ENCODE measurements at regions not wholly inside any gene's neighbourhood (a gene's known extent, or its start where the extent isn't known, plus 50 kb on each side); places are given as distances from the start of the nearest gene placed in this dataset.

DNA sequence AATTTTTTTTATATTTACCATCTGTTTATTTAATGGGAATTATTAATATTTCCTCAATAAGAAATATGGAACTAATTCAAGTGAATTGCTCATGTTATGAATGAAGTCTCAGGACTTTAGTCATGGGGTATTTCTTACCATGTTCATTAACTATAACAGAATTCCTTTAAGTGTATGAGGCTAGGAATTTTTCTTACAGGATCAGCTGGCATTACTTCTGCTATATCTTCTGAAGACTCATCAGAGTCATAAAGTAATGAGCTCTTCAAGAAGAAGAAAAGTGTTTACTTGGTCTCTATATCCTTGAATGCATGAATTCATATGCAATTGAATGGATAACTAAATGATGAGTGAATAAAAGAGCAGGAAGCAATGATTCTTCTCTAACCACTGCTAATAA, 486.8 kb upstream of the THBS1 start:
- no peak for DNase-seq

DNA sequence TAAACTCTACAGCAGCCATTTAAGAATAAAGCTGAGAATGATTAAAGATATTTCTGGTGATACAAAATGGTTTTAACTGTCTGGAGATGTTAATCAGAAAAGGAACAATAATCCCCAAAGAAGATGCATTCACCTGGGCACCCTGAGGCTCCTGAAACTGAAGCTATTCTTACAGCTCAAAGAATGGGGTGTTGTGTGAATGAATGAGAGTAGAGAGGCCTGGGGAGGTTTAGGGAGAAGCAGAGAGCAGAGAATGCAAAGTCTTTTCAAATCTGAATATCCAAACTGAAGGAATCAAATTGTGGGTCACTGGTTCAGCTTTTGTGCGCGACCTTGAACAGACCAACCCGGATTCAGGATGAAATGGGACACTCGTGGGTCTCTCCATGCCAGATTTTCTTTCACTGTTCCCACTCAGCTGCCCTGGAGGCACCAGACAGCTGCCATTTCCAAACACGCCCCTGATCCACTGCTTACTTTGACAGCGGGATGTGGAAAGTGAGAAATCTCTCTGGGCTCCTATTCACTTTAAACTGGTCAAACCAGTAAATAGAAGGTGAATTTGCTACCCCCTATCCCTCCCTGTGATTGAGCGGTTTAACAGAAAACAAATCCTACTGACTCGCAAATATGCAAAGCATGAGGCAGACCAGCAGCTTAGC, 485.5 kb upstream of the THBS1 start:
- no peak for DNase-seq

DNA sequence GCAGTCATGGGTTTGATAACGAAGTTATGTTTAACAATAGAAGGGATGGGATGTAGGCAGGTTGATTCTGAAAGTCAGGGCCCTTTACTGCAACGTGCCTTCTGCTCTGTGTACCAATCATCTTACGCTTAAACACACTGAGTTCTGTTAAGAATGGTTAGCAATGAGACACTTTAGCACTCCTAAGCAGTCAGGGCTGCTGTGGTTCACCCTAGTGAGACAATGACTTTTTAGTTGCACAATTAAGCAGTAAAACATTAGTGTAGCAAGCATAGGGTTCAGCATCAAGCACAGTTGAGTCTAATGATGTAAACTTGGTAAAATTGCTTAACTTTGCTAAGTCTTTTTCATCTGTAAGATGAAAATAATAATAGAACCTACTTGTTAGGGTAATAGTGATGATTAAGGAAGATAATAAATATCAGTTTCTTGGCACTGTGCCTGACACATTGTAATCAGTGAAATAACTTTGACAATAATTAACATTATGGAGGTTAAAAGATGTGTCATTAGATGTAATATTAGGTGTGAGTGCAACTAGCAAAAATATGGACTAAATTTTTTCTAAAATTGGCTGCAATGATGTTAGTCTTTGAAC, 484.2 kb upstream of the THBS1 start:
- no peak for DNase-seq

DNA sequence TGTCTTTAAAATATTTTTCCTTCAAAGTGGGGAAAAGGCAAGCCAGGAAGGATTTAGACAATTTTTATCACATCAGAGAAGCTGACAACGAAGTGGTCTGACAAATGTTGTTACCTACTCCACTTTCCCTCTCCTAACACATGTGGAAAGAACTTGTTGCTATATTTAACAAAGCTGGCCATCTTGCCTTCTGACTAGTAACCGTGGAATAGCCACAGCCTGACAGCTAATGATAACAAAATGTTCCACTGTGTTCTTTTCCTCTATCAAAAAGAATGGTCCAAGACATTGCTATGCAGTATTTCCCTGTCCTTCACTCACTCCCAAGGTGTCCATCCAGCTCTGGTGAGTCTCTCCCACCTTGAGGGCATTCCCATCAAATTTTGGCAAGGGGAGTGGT, 481.4 kb upstream of the THBS1 start:
- DNase-seq: no peak

DNA sequence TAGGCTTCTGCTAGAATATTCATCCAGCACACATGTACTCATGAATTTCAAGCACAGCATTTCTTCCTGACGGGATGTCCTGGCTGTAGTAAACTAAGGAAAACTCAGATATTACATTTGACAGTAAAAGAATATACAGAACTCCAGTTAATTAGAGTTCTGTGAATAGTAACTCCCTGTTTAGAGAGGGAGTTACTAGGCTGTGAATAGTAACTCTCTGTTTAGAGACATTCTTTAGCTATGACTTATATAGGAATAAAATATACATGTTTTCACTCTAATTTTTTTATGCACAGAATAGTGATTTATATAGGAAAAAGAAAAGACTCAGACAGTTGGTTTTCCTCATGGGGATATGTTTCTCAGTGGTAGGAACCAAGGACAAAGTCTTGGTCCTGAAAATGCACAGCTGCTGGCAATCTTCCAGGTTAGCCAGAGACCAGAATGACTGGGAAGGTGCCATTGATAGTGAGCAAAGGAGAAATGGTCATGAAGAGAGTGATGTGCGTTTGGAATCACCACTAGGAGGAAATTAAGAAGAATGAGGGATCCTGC, 480.7 kb upstream of the THBS1 start:
- DNase-seq: no peak

DNA sequence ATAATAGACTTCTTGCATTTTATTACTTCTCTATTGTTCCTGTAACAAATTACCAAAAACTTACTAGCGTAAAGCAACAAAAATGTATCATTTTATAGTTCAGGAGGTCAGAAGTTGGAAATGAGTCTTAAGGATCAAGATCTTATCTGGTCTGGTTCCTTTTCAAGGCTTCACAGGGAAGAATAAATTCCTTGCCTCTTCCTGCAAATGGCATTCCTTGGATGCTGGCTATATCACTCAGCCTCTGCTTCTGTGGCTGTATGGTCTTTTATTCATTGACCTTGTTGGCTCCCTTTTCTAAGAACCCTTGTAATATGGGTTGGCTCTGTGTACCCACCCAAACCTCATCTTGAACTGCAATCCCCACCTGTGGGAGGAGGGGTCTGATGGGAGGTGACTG, 478.4 kb upstream of the THBS1 start:
- no peak for DNase-seq

DNA sequence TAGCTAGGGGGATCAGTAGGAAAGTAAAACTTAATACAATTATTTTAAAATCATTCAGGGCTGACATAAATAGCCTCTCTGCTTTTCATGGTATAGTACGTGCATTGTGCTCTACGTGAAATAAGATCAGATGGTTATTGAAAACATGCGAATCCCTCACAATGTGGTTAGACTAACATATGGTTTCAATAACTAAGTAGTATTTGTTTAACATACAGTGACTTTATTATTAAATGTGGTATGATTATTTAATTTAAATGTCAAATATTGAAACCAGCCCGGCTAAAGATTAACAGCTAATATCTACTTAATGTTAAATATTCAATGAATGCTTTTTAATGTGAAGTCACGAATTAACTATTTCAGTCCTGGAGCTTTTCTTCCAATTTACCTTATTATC, 473.9 kb upstream of the THBS1 start:
- DNase-seq: no peak

DNA sequence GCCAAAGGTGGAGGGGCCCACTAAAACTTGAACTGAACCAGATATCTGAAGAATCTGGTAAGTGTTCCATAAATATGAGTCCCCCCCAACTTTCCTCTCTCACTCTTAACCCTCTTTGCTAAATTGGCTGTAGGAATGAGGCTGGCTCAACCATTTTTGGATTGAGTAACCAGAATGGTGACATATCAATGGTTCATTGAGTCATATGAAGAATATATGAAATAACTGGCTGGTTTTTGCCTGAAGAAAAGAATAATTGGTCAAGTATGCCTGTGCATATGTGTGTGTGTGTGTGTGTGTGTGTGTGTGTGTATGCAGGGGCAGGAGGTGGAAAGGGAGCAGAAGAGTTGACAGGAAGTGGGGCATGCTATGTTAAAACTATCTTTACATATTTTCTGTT, 472.9 kb upstream of the THBS1 start:
- DNase-seq: no peak

DNA sequence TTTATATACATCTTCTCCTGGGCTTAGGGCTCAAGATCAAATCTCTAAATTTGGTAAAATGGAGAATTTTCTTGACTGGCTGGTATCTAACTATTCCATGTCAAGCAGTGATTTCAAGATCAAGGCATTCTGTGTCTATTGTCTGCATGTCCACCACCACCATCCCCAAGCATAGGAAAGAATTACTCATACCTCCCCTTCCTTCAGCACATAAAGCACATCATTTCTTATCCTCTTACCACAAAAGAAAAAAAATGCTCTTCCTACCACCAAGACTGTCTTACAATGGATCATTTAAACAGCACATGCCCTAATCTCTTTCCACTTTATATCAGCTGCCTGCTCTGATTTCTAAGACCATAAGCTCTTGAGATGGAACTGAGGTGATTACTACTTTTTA, 470.5 kb upstream of the THBS1 start:
- no peak for DNase-seq

DNA sequence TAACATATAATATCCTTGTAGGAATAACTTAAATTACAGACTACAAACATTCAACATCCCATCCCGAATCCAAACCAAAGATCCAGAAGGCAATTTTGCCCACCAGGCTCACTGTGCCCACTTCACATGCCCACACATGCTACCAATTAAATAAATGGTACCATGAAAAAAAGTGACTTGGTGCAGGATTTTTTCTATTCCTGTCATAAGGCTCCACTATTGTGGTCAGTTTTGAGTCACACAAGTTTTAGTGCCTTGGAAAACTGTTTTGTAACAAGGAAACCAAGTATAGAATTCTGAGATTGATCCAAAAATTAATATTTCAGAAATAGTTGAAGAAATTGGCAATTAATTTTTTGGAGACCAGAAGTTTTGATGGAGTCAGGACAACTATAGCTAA, 470.1 kb upstream of the THBS1 start:
- no peak for DNase-seq

DNA sequence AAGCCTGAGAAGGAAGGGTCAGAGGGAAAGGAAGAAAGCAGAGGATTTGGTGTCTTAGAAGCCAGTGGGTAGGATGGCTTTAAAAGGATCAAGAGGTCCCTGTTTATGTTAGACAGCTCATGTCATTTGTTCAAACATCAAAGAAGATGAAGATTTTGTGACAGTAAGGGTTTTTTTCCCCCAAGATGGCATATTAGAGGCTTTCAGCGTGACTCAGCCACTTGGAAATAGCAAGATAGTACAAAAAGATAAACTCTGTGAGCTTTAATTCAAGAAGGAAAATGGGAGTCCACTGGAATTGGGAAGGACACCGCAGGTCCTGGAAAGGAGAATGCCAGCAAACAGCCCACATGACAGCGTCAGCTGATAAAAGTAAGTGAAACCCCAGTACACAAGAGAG, 467.1 kb upstream of the THBS1 start:
- no peak for DNase-seq

DNA sequence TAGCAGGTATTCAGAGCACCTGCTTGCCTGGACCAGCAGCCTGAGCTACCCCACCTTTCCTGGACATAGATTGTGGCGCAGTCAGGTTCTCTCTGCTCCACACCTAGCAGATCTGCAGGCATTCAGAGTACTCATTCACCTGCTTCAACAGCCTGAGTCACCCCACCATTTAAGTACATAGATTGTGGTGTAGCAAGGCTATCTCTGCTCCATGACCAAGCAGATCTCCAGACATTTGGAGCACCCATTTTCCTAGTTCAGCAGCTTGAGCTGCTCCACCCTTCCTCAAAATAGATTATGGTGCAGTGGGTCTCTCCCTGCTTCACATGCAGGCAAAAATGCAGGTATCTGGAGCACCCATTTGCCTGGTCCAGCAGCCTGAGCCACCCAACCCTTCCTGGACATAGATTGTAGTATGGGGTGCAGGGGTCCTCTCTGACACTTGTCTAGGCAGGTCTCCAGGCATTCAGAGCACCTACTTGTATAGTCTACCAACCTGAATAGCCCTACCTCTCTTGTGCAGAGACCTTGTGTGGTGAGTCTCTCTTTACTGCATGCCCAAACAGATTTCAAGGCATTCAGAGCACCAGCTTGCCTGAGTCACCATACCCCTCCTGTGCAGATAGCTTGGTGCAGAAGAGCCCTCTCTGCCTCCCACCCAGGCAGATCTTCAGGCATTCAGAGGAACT, 466.0 kb upstream of the THBS1 start:
- no peak for DNase-seq

DNA sequence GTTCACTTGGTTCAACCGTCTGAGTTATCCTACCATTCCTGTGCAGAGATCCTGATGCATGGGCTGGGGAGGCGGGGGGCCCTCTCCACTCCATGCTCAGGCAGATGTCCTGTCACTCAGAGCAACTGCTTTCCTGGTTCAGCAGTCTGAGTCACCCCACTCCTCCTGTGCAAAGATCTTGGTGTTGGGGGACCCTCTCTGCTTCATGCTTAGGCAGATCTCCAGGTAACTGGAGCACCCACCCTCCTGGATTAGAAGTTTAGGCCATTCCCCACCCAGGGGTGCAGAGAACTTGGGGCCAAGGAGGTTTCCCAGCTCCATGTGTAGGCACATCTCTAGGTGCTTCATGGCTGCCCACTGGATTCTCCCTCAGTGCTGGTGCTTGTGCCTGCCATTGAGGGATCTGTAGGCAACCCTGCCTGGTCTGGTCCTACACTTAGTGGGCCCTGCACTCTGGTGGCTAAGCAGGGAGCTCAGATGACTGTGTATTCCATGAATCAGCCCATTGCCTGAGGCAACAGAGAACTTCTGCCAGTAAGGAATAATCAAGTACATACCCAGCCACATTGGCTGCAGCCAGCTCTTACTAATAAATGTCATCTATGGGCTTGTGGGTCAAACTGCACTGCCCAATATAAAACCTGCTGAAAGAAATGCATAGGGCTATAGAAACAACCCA, 465.4 kb upstream of the THBS1 start:
- DNase-seq: no peak

DNA sequence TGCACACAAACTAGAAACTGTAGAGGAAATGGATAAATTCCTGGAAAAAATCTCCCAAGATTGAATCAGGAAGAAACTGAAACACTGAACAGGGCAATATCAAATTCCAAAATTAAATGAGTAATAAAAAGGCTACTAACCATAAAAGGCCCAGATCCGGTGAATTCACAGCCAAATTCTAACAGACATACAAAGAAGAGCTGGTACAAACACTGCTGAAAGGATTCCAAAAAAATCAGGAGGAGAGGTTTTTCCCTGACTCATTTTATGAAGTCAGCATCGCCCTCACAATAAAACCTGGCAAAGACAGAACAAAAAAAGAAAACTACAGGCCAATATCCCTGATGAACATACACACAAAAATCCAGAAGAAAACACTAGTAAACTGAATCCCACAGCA, 462.4 kb upstream of the THBS1 start:
- no peak for DNase-seq

DNA sequence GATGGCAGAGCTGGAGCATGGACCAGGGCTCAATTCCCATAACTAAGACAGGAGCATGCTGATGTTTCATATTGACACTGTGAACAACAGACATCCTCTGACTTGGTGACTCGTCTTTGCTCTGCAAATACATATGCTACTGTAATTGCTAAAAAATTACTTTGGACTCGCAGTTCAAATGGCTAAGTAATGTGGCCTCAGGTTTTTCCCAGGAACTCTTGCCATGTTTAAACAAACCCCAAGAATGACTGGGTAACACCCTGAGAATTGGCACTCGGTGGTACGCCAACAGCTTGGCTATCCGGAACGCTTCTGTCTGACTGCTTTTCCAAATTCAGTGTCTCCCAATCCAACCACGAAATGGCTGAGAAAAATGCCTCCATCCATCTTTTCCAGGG, 456.7 kb upstream of the THBS1 start:
- no peak for DNase-seq

DNA sequence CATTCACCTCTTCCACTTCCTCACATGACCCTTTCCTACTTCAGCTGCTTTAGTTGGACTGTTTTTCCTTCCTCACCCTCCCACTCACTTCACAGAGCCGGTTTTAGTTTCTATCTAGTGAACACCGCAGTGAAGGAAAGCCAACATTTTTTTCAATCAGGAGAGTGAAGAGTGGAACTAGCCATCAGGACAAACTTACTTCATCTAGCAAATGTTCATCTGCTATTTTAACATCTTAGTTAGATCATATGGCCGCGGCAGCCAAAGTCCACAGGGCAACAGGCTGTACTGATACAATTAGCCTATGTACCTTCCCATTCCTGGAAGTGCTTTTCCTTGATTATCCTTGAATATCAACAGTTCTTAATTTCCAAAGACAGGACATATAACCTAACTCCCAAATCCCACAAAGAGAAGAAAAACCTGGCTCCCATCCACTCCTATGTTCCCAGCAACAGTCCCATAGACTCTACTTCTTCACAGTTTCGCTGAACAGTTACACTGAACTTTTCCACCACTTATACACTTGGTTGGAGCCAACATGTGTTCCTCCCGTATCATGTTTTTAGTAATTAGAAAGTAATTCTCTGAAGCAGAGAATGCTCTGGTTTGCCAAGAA, 456.2 kb upstream of the THBS1 start:
- no peak for DNase-seq

DNA sequence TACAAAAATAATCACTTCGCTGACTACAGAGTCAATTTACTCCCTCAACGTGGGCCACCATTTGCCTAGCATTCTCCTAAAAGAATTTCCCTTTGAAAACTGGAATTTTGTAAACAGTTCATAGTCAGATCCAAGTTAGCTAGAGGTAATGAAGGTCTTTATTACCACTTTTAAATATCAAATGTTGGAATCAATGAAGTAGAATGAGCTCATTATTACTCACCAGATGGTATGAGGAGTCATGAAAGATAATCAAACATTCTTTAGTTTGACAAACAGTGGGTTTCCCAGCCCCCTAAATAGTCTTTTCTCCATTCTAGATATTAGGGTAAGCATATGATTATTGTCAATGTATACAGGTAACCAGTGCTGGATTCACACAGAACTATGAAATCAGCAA, 455.7 kb upstream of the THBS1 start:
- no peak for DNase-seq

DNA sequence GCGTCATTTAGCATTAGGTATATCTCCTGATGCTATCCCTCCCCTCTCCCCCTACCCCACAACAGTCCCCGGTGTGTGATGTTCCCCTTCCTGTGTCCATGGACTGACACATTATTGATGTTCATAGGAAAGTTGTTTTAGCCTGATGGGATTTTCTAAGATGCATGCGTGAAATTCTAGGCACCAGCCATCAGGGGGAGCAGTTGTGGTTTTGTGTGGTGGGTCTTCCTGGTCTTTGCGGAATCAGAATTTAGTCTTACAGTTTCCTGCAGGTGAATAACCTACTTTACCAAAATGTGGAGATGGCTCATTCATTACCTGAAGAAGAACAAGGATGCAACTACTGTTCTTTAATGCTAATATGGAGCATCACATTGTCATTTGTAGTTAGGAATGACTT, 455.0 kb upstream of the THBS1 start:
- peak; percentile 8 for DNase-seq

DNA sequence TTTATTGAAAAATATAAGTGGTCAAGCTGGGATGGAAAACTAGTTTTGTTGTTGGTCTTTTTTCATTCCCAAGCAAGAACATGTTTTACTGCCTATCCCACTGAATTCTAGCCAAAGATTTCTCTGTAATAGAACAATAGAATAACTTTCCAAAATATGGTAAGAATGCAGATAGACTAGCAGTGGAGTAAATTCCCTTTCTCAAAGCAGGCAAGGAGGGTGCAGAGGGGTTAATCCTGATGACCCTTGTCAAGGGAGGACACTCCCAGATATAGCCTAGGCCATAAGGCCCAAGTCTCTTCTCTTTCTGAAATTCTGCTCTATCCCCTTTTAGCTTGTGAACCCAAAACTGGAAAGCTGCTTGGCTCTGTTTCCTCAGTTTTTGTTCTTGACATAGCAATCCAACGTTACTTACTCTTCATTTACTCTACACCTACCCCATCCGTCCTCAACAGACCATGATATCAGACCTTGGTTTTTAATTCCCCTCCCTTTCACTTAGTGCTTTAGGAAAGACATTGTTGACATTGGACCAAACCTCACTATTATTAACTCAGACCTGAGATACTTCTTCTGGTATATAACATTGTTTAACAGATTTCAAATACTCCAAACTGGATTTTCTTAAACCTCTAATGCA, 453.6 kb upstream of the THBS1 start:
- no peak for DNase-seq

DNA sequence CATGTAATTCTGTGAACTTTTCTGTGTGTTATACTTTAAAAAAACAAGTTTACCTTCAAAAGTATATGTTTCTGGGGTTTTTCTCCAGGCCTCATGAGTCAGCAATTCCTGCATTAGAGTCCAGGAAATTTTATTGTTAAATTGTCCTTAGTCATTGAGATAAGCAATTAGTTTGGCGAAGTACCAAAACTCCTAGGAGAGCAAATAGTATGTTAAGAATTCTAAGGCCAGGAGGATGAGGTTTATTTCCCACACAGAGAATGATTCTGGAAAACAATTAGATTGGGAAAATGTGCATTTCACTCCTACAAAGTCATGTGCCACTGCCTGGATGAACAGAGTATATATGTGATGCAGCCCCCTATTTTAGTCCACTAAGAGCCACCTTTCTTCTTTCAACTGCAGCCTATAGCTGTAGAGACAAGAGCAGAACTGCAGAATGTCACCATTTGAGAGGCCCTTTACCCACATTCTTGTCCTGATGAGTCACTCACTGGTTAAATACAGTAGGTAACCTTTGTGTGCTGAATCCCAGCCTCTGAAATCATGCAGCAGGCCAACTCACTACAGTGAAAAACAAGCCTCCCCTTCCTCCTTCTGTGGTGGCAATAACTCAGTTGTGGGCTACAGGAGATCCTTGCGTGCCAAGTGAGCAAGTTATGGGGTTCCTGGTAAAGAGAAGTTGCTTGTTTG, 452.8 kb upstream of the THBS1 start:
- peak; percentile 29 for DNase-seq

DNA sequence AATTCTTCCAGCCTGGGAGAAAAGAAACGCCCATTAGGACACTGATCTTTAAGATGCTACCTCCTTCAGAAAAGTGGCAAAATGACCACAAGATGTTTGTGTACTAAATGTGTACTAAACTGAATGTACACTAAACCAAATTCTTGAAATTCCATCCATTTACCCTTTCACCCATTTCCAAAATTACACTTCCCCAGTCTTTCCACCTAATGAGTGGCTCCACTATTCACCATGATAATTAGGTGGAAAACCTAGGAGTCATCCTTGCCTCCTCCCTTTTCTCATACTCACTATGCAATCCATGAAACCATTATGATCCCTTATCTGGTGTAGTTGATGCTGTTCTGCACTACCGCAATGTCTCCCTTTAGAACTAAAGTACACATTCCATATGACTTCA, 452.1 kb upstream of the THBS1 start:
- no peak for DNase-seq
